HCT116 (cell line): ENCODE measurements at regions not wholly inside any gene's neighbourhood (a gene's known extent, or its start where the extent isn't known, plus 50 kb on each side); places are given as distances from the start of the nearest gene placed in this dataset.
"Not testable (repeated sequence)": the region's sequence is repeated elsewhere in the genome, so short reads cannot be mapped to it uniquely, and the experiment has no call there.

ENCODE experiments used
- ATAC-seq: fragments of 200-7000 bp; cut with Tn5 transposase; 2 replicates; pipeline ENCODE4 v1.9.1; 2020; ENCODE audit warnings: mild to moderate bottlenecking, moderate library complexity
- BruUV-seq: library from RNA; stranded (reverse); fragments of 400-500 nt; replicated peaks from 2 replicates; lab custom pipeline; 2021; lab: Mats Ljungman, UMichigan
- CTCF ChIA-PET: fragments of 300-600 bp; sonication (Branson Sonifier 250); formaldehyde crosslinking; loops from one replicate; lab custom pipeline; 2021; ENCODE audit warnings: antibody characterized with exemption; lab: Charles Lee
- POLR2A ChIA-PET: fragments of 300-600, 350-600 bp; sonication (Branson Sonifier 250); formaldehyde crosslinking; loops from one replicate; lab custom pipeline; 2021; ENCODE audit warnings: antibody characterized with exemption; lab: Charles Lee
- RAD21 ChIA-PET, 2 experiments: fragments of 300-600 bp; sonication (Branson Sonifier 250); formaldehyde crosslinking; loops; one replicate each; lab custom pipeline; 2023; ENCODE audit warnings: low total read pairs in 2 of 2; ENCODE audit not compliant: uncharacterized antibody in 2 of 2, unreplicated experiment in 2 of 2, low non-redundant PET in 1 of 2; lab: Charles Lee
- DNase-seq: peaks from one replicate; pipeline ENCODE4 v3.0.0-alpha.2; 2010; ENCODE audit warnings: low read depth, low spot score
- H2AFZ ChIP-seq: fragments of 200-600 bp; shearing (Covaris generic), sonication (generic); 2 replicates; pipeline ENCODE4 v1.6.1; 2017; ENCODE audit warnings: low read depth, mixed run types, mixed read lengths, antibody characterized with exemption, low read length; ENCODE audit not compliant: poor library complexity, severe bottlenecking
- H3K27ac ChIP-seq: 2 replicates; pipeline ENCODE4 v1.5.1; 2012; ENCODE audit warnings: low read depth, low read length
- H3K27me3 ChIP-seq: fragments of 200-600 bp; sonication (generic); 2 replicates; pipeline ENCODE4 v1.6.1; 2016; ENCODE audit warnings: mixed run types, low read length, mixed read lengths; ENCODE audit not compliant: insufficient read depth
- H3K36me3 ChIP-seq, 2 experiments: fragments of 200-500 bp in 1 of 2; fragments of 200-600 bp in 1 of 2; sonication (Bioruptor generic) in 1 of 2; sonication (generic) in 1 of 2; 2 replicates each; pipeline versions ENCODE4 v1.5.1 to v1.6.1; 2014 to 2016; ENCODE audit warnings: low read length in 2 of 2, inconsistent platforms in 1 of 2, mixed read lengths in 1 of 2, mixed run types in 1 of 2; ENCODE audit not compliant: insufficient read depth in 2 of 2, control insufficient read depth in 1 of 2
- H3K4me1 ChIP-seq, 2 experiments: fragments of 200-600 bp in 1 of 2; sonication (generic) in 1 of 2; 2 replicates each; pipeline versions ENCODE4 v1.5.1 to v1.6.1; 2012 to 2017; ENCODE audit warnings: low read length in 2 of 2, inconsistent platforms in 1 of 2, mild to moderate bottlenecking in 1 of 2, mixed read lengths in 1 of 2, mixed run types in 1 of 2, moderate library complexity in 1 of 2; ENCODE audit not compliant: insufficient read depth in 2 of 2, control insufficient read depth in 1 of 2
- H3K4me2 ChIP-seq: fragments of 200-600 bp; sonication (generic); 2 replicates; pipeline ENCODE4 v1.6.1; 2017; ENCODE audit warnings: mixed run types, low read length, mixed read lengths
- H3K4me3 ChIP-seq, 2 experiments: fragments of 200-600 bp in 1 of 2; sonication (generic) in 1 of 2; replicated peaks in 1 of 2; 2 replicates each; pipeline ENCODE4 v1.5.1; 2011 to 2016; ENCODE audit warnings: low read length in 2 of 2, control low read depth in 1 of 2, low read depth in 1 of 2, mild to moderate bottlenecking in 1 of 2, mixed read lengths in 1 of 2, mixed run types in 1 of 2
- H3K79me2 ChIP-seq: fragments of 200-600 bp; sonication (generic); 2 replicates; pipeline ENCODE4 v1.6.1; 2017; ENCODE audit warnings: mild to moderate bottlenecking, mixed run types, low read length, moderate library complexity, mixed read lengths; ENCODE audit not compliant: insufficient read depth
- H3K9ac ChIP-seq: fragments of 200-600 bp; sonication (generic); 2 replicates; pipeline ENCODE4 v1.6.1; 2016; ENCODE audit warnings: low read length, mixed read lengths
- H3K9me2 ChIP-seq: fragments of 200-600 bp; sonication (generic), shearing (Covaris generic); 2 replicates; pipeline ENCODE4 v1.6.1; 2017; ENCODE audit warnings: mixed run types, mild to moderate bottlenecking, moderate library complexity; ENCODE audit not compliant: insufficient read depth
- H3K9me3 ChIP-seq, 2 experiments: fragments of 200-500 bp in 1 of 2; fragments of 200-600 bp in 1 of 2; sonication (Bioruptor generic) in 1 of 2; sonication (generic) in 1 of 2; 2 replicates each; pipeline ENCODE4 v1.6.1; 2014 to 2017; ENCODE audit warnings: low read length in 2 of 2, mixed read lengths in 2 of 2, inconsistent platforms in 1 of 2, low read depth in 1 of 2, mild to moderate bottlenecking in 1 of 2, mixed run types in 1 of 2, moderate library complexity in 1 of 2; ENCODE audit not compliant: control insufficient read depth in 1 of 2, insufficient read depth in 1 of 2
- H4K20me1 ChIP-seq: fragments of 200-600 bp; sonication (generic), shearing (Covaris generic); 2 replicates; pipeline ENCODE4 v1.6.1; 2017; ENCODE audit warnings: mixed run types, mild to moderate bottlenecking, moderate library complexity; ENCODE audit not compliant: insufficient read depth
- CBX3 ChIP-seq: IDR thresholded peaks from 2 replicates; pipeline ENCODE4 v1.6.1; 2012; ENCODE audit warnings: low read depth
- EGR1 ChIP-seq: IDR thresholded peaks from 2 replicates; pipeline ENCODE4 v1.6.1; 2012; ENCODE audit warnings: low read depth
- EZH2phosphoT487 ChIP-seq: fragments of 200-600 bp; IDR thresholded peaks from 2 replicates; pipeline ENCODE4 v1.6.1; 2018; ENCODE audit warnings: antibody characterized with exemption, borderline replicate concordance
- JUND ChIP-seq: IDR thresholded peaks from 2 replicates; pipeline ENCODE4 v1.6.1; 2012
- POLR2AphosphoS5 ChIP-seq: IDR thresholded peaks from 2 replicates; pipeline ENCODE4 v1.6.1; 2011; ENCODE audit warnings: mild to moderate bottlenecking, low read depth, low read length, moderate library complexity
- RAD21 ChIP-seq: IDR thresholded peaks from 2 replicates; pipeline ENCODE4 v1.6.1; 2012; ENCODE audit warnings: low read depth, mild to moderate bottlenecking
- SIN3A ChIP-seq: IDR thresholded peaks from 2 replicates; pipeline ENCODE4 v1.6.1; 2012; ENCODE audit warnings: low read depth
- SP1 ChIP-seq: IDR thresholded peaks from 2 replicates; pipeline ENCODE4 v1.6.1; 2012; ENCODE audit warnings: low read depth
- SRF ChIP-seq: IDR thresholded peaks from 2 replicates; pipeline ENCODE4 v1.6.1; 2012; ENCODE audit warnings: low read depth
- TCF7L2 ChIP-seq: IDR thresholded peaks from 2 replicates; pipeline ENCODE4 v1.7.0; 2011; ENCODE audit warnings: borderline replicate concordance, inconsistent platforms; ENCODE audit not compliant: insufficient read depth, insufficient read length; ENCODE audit errors: extremely low read depth
- ZNF274 ChIP-seq: fragments of 200-500 bp; sonication (Bioruptor generic); IDR thresholded peaks from 2 replicates; pipeline ENCODE4 v1.6.1; 2014; ENCODE audit warnings: mild to moderate bottlenecking, low read depth, low read length, inconsistent platforms
- intact Hi-C: fragments of 100-400 bp; cut with micrococcal nuclease; formaldehyde crosslinking; loops from 2 replicates; pipeline ENCODE4 v1.10.0; 2022
- TF ChIP-seq, protein P1 (sequence below): IDR thresholded peaks from 2 replicates; pipeline ENCODE4 v1.6.1; 2012
- TF ChIP-seq, protein P2 (sequence below): IDR thresholded peaks from 2 replicates; pipeline ENCODE4 v1.6.1; 2011; ENCODE audit warnings: mild to moderate bottlenecking, low read length, moderate library complexity; ENCODE audit not compliant: insufficient replicate concordance; ENCODE audit errors: extremely low read depth

DNA sequence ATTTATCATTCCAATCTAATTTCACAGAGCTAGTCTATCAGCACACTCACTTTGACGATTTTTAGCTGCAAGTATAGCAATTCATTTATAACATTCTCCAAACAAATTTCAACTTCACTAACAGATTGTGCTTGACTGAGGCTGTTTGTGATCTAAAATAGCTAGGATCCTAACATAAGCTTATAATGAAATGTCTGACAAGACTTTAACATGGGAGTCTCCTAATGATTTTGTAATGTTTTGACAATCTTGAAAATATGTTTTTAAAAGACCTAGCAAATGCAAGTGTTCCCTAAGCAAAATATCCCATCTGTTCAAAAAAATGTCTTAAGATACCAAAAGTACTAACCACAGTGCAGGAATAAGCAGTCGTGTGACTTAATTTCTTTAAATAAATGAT lies 889.5 kb upstream of the SPRY2 start:
- DNase-seq: no peak
- ChIA-PET POLR2A (no interaction called here), CTCF (no interaction called here), RAD21 (no interaction called here)
- no peaks in the 10 kb centered on the region for H3K27me3 ChIP-seq
- no peaks in the 10 kb centered on the region for H3K9me3 ChIP-seq
- no peaks in the 10 kb centered on the region for H3K36me3 ChIP-seq
- H3K9ac ChIP-seq: no peak overlapping the region
- no peak overlapping the region for H3K4me2 ChIP-seq
- TF ChIP-seq CBX3 (no peak), SRF (no peak), EZH2phosphoT487 (no peak), RAD21 (no peak), SIN3A (no peak), POLR2AphosphoS5 (no peak), SP1 (no peak), JUND (no peak), EGR1 (no peak), ZNF274 (no peak), TCF7L2 (no peak)
- TF ChIP-seq, protein P1, sequence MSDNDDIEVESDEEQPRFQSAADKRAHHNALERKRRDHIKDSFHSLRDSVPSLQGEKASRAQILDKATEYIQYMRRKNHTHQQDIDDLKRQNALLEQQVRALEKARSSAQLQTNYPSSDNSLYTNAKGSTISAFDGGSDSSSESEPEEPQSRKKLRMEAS: no peak
- TF ChIP-seq, protein P2, sequence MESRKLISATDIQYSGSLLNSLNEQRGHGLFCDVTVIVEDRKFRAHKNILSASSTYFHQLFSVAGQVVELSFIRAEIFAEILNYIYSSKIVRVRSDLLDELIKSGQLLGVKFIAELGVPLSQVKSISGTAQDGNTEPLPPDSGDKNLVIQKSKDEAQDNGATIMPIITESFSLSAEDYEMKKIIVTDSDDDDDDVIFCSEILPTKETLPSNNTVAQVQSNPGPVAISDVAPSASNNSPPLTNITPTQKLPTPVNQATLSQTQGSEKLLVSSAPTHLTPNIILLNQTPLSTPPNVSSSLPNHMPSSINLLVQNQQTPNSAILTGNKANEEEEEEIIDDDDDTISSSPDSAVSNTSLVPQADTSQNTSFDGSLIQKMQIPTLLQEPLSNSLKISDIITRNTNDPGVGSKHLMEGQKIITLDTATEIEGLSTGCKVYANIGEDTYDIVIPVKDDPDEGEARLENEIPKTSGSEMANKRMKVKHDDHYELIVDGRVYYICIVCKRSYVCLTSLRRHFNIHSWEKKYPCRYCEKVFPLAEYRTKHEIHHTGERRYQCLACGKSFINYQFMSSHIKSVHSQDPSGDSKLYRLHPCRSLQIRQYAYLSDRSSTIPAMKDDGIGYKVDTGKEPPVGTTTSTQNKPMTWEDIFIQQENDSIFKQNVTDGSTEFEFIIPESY: no peak
- H4K20me1 ChIP-seq: no peaks in the 10 kb centered on the region
- no TSS peak for BruUV-seq
- no peaks in the 10 kb centered on the region for H3K79me2 ChIP-seq
- H3K27ac ChIP-seq: no peak overlapping the region
- no peak overlapping the region for H3K4me3 ChIP-seq
- no peaks in the 10 kb centered on the region for H3K4me1 ChIP-seq
- ATAC-seq: no peak
- H2AFZ ChIP-seq: no peak overlapping the region
- H3K9me2 ChIP-seq: no peaks in the 10 kb centered on the region
- intact Hi-C loops: no loop called here

DNA sequence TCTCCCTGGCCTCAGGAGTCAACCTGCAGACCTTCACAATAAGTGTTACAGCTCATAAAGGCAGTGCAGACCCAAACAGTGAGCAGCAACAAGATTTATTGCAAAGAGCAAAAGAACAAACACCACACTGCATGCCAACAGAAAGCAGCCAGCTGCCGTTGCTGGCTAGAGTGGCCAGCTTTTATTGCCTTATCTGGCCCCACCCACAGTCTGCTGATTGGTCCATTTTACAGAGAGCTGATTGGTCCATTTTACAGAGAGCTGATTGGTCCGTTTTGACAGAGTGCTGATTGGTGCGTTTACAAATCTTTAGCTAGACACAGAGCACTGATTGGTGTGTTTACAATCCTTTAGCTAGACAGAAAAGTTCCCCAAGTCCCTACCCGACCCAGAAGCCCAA lies 885.9 kb upstream of the SPRY2 start:
- H2AFZ ChIP-seq, H3K4me3 ChIP-seq, H4K20me1 ChIP-seq, POLR2A ChIA-PET, H3K4me2 ChIP-seq, H3K36me3 ChIP-seq, CTCF ChIA-PET, DNase-seq, ATAC-seq, RAD21 ChIA-PET, H3K9ac ChIP-seq, intact Hi-C loops, H3K9me2 ChIP-seq, H3K9me3 ChIP-seq, H3K27ac ChIP-seq, H3K79me2 ChIP-seq, BruUV-seq, H3K27me3 ChIP-seq, H3K4me1 ChIP-seq: not testable (repeated sequence)
